Ascending aorta (tissue), 2 donors: ENCODE measurements at regions not wholly inside any gene's neighbourhood (a gene's known extent, or its start where the extent isn't known, plus 50 kb on each side); places are given as distances from the start of the nearest gene placed in this dataset.

Source experiments
- DNase-seq, 2 donors: peaks; one replicate each; pipeline ENCODE4 v3.0.0-alpha.2; 2019; ENCODE audit warnings: low spot score in 2 of 2
- H3K27ac ChIP-seq, 2 donors: fragments of 200-600 bp; sonication (generic); one replicate each; pipeline ENCODE4 v1.5.1; 2016 to 2017; ENCODE audit warnings: mild to moderate bottlenecking in 1 of 2
- H3K27me3 ChIP-seq: fragments of 200-600 bp; sonication (generic); one replicate; pipeline ENCODE4 v1.5.1; 2017
- H3K36me3 ChIP-seq, 2 donors: fragments of 200-600 bp; sonication (generic); one replicate each; pipeline ENCODE4 v1.5.1; 2016
- H3K4me1 ChIP-seq, 2 donors: fragments of 200-600 bp; sonication (generic); one replicate each; pipeline ENCODE4 v1.5.1; 2016 to 2017; ENCODE audit warnings: mild to moderate bottlenecking in 1 of 2
- H3K4me3 ChIP-seq, 2 donors: fragments of 200-600 bp; sonication (generic); one replicate each; pipeline ENCODE4 v1.5.1; 2016 to 2017; ENCODE audit warnings: mild to moderate bottlenecking in 1 of 2
- H3K9me3 ChIP-seq, 2 donors: fragments of 200-600 bp; sonication (generic); one replicate each; pipeline ENCODE4 v1.5.1; 2016
- intact Hi-C: fragments of 100-400 bp; cut with DNase I; formaldehyde crosslinking; loops from one replicate; pipeline ENCODE4 v1.15.1; 2023
- TF ChIP-seq, protein P1 (sequence below), 3 experiments: fragments of 200-600 bp in 2 of 3; fragments of 450-650 bp in 1 of 3; sonication (generic) in 2 of 3; IDR thresholded peaks; one replicate each; pipeline ENCODE4 v1.5.1; 2016 to 2019; ENCODE audit warnings: antibody characterized with exemption in 3 of 3, mild to moderate bottlenecking in 1 of 3, moderate library complexity in 1 of 3

DNA sequence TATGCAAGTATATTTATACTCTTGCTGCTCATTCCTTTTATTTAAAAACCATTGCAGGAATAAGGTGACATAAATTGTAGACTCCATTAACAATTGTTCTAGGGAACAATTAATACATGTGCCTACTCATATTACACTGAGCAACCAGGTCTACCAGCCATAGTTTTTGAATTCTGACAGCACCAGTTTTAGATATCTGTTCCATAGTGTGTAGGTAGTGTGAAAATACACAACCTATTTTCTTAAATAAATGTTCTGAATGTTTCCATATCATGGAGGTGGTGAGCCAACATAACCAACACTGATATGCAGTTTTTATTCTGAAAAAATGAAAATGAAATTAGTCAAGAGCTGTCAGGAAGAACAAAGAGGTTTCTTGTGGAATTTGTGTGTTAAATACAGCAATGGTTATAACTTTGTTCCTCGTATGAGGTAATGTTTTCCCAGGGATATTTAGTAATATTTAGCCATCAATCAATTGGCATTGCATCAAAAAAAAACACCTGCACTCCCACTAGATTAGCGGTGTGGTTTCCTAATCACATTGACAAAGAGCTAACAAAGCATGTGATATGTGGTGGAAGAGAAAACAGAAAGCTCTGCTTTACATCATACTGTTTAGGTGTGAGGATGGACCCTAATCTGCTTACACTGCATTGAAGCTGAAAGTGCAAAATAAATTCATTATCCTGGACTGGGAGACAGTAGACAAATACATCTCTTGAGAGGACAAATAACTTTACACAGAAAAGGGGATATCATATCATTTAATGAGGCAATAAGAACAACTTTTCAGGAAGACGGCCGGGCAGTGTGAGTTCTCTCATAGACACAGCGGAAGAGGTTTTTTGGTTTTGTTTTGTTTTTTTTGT lies 369.5 kb upstream of the THBS1 start:
- Histone ChIP-seq H3K27ac (no peak overlapping the region), H3K36me3 (no peaks in the 10 kb centered on the region), H3K4me3 (no peak overlapping the region), H3K27me3 (no peaks in the 10 kb centered on the region), H3K4me1 (no peaks in the 10 kb centered on the region), H3K9me3 (no peaks in the 10 kb centered on the region)
- no peak for DNase-seq
- intact Hi-C loops, result no loop called here
- TF ChIP-seq, protein P1, sequence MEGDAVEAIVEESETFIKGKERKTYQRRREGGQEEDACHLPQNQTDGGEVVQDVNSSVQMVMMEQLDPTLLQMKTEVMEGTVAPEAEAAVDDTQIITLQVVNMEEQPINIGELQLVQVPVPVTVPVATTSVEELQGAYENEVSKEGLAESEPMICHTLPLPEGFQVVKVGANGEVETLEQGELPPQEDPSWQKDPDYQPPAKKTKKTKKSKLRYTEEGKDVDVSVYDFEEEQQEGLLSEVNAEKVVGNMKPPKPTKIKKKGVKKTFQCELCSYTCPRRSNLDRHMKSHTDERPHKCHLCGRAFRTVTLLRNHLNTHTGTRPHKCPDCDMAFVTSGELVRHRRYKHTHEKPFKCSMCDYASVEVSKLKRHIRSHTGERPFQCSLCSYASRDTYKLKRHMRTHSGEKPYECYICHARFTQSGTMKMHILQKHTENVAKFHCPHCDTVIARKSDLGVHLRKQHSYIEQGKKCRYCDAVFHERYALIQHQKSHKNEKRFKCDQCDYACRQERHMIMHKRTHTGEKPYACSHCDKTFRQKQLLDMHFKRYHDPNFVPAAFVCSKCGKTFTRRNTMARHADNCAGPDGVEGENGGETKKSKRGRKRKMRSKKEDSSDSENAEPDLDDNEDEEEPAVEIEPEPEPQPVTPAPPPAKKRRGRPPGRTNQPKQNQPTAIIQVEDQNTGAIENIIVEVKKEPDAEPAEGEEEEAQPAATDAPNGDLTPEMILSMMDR (IDR thresholded peaks at IDR 0.05), result no peak

DNA sequence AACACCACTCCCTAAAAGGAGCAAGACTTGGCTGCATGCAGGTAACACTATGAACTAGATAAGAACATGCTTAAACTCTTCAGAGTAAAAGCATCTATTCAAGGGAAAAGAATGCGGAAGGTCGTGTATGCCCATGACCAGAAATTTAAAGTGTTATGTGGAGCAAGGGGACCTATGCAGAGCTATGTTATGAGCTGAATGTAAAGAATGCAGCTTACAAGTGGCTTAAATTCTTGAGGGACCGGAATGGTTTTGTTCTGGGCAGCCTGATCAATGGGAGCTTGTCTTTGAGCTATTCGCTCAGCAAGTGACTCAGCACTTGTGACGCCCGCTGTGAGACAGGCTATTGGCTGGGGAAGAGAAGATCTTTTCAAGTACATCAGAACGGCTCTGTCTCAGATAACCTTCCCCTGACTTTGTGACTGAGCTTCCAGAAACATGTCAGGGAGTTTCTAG lies 367.5 kb upstream of the THBS1 start:
- TF ChIP-seq, protein P1 (IDR thresholded peaks at IDR 0.05), result no peak
- no peaks in the 10 kb centered on the region for H3K27me3 ChIP-seq
- no peak overlapping the region for H3K4me3 ChIP-seq
- H3K27ac ChIP-seq, result no peak overlapping the region
- DNase-seq, result no peak
- no peaks in the 10 kb centered on the region for H3K36me3 ChIP-seq
- intact Hi-C loops, result no loop called here
- H3K4me1 ChIP-seq, result no peaks in the 10 kb centered on the region
- no peaks in the 10 kb centered on the region for H3K9me3 ChIP-seq

DNA sequence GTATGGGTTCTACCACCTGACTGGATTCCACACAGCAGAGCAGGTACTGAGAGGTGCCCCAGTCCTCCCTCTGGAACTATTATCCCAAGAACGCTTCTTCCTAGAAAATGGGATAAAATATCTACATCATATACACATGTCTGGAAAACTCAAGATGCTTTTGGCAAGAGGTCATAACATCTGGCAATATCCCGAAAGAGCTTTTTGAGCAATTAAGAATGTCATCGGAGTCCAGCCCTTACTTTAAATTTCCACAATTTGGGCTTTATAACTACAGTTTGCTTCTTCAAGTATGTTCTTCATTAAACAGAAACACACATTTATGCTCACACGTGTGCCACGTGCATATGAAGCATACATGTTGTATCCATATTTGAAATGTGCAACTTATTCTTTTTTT lies 365.9 kb upstream of the THBS1 start:
- no peaks in the 10 kb centered on the region for H3K4me1 ChIP-seq
- no peaks in the 10 kb centered on the region for H3K36me3 ChIP-seq
- TF ChIP-seq, protein P1 (IDR thresholded peaks at IDR 0.05), result no peak
- no peaks in the 10 kb centered on the region for H3K9me3 ChIP-seq
- H3K27ac ChIP-seq, result no peak overlapping the region
- DNase-seq, result no peak
- no peaks in the 10 kb centered on the region for H3K27me3 ChIP-seq
- intact Hi-C loops, result no loop called here
- no peak overlapping the region for H3K4me3 ChIP-seq

DNA sequence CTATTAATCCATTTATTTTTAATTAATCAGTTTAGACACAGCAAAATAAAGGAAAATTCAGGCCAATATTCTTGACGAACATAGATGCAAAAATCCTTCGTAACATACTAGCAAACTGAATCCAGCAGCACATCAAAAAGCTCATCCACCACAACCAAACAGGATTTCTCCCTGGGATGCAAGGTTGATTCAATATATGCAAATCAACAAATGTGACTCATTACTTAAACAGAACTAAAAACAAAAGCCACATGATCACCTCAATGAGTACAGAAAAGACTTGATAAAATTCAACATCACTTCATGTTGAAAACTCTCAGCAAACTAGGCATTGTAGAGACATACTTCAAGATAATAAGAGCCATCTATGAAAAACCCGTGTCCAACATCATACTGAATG lies 364.1 kb upstream of the THBS1 start:
- Histone ChIP-seq H3K4me3 (no peak overlapping the region), H3K27ac (no peak overlapping the region), H3K4me1 (no peaks in the 10 kb centered on the region), H3K9me3 (no peaks in the 10 kb centered on the region), H3K36me3 (no peaks in the 10 kb centered on the region), H3K27me3 (no peaks in the 10 kb centered on the region)
- TF ChIP-seq, protein P1 (IDR thresholded peaks at IDR 0.05), result no peak
- no peak for DNase-seq
- intact Hi-C loops, result no loop called here

DNA sequence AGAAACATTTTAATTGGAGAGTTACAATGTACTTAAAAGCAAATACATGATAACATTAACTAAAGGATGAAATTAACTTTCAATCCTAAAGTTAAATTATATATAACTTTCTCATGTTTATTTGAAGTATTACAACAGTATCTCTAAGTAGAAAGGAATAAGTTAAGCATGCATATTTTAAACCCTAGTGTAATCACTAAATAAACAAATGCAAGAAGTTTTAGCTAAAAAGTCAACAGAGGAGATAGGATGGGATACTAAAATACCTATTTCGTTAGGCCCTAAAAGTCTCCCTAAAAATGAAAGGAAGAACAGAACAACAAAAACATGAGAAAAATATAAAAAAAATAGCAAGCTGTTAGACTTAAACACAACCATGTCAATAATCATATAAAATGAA lies 361.3 kb upstream of the THBS1 start:
- Histone ChIP-seq H3K9me3 (no peaks in the 10 kb centered on the region), H3K27me3 (no peaks in the 10 kb centered on the region), H3K27ac (no peak overlapping the region), H3K36me3 (no peaks in the 10 kb centered on the region), H3K4me3 (no peak overlapping the region), H3K4me1 (no peaks in the 10 kb centered on the region)
- DNase-seq, result no peak
- TF ChIP-seq, protein P1 (IDR thresholded peaks at IDR 0.05), result no peak
- intact Hi-C loops, result no loop called here
